SK-MEL-5 (cell line): ENCODE measurements at regions not wholly inside any gene's neighbourhood (a gene's known extent, or its start where the extent isn't known, plus 50 kb on each side); places are given as distances from the start of the nearest gene placed in this dataset.
"Not testable (repeated sequence)": the region's sequence is repeated elsewhere in the genome, so short reads cannot be mapped to it uniquely, and the experiment has no call there.

ENCODE experiments used
- DNase-seq: peaks from one replicate; pipeline ENCODE4 v3.0.0-alpha.2; 2016; ENCODE audit warnings: low read depth, low spot score
- in situ Hi-C: cut with HindIII; loops from 2 replicates; pipeline ENCODE4 v1.10.0; 2016; ENCODE audit warnings: low sequenced_read_pairs, high pct_unique_total_duplicates, low pct_unique_long_range_greater_than_20kb

DNA sequence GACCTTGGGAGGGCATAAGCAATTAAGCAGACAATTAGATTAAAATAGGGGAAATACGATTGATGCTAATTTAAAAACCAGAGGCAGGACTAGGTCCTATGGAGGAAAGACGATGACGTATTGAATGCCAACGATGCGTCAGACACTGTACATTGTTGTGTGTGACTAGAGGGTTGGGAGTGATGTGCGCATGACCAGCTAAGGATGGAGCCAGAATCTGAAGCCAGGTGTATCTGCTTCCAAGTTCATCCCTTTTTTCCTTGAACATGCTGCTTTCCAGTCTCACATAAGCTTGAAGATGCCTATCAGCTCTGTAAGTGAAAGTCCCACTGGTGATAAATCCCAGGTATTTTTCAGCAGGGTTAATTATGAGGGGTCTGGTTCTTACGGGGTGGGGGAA, 576.2 kb downstream of the MATN1 start:
- in situ Hi-C loops, result no loop called here
- DNase-seq, result no peak

DNA sequence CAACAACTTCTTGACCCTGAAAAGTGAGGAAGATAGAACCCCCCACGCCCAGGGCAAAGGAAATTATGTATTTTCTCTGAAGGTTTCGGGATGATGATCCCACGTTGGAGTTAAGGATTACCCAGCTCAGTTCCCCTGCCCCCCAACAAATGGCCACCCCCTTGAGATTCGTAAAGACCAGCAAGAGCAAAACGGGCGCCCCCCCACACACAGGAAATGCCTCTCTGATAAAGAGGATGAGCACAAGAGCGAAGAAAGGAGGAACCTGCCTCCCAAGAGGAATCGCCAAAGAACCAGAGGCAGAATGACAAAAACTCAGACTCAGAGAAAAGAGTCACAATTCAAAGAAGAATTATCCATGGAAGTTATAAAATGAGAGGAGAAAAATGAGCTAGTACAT, 576.9 kb downstream of the MATN1 start:
- in situ Hi-C loops, result no loop called here

DNA sequence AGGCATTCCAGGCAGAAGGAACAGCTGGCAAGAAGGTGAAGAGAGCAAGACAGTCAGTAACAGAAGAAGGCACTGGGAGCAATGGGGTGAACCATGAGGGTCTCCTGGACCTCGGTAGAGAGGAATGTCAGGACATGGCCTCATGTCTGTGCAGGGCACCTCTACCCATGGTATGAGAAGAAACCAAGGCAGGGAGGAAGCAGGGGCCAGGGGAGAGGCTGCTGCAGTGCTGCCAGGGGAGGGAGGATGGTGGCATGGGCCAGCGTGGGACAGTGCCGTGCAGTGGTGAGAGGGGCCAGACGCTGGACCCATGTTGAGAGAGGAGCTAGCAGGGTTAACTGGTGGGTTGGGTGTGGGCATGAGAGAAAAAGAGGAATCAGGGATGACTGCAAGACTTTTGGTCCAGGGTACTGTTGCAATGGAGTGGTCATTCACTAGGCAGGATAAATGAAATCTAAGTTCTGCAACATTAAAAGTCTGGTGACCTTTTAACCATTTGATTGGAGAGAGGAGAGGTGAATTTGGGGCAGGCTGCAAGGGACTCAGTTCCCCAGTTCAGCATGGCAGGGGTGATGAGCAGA, 577.6 kb downstream of the MATN1 start:
- in situ Hi-C loops, result no loop called here
- no peak for DNase-seq

More for the DNA sequence above, 576.9 kb downstream of the MATN1 start:
- DNase-seq, result no peak

DNA sequence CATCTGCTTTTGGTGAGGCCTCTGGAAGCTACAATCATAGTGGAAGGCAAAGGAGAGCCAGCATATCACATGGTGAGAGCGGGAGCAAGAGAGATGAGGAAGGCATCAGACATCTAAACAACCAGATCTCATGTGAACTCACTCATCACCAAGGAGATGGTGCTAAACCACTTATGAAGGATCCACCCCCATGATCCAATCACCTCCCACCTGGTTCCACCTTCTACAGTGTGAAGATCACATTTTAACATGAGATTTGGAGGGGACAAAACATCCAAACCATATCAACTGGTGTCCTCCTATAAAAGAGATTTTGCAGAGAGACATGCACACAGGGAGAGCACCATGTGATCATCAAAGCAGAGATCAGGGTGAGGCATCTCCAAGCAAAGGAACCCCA, 578.6 kb downstream of the MATN1 start:
- in situ Hi-C loops, result no loop called here
- DNase-seq, result no peak

DNA sequence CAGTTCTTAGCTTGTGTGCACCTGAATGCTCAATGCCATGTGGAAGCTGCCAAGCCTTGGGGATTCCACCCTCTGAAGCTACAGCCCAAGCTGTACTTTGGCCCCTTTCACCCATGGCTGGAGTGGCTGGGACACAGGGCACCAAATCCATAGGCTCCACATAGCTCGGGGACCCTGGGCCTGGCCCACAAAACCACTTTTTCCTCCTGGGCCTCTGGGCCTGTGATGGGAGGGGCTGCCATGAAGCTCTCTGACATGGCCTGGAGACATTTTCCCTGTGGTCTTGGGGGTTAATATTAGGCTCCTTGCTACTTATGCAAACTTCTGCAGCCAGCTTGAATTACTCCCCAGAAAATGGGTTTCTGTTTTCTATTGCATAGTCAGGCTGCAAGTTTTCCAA, 579.9 kb downstream of the MATN1 start:
- no peak for DNase-seq
- in situ Hi-C loops, result no loop called here

DNA sequence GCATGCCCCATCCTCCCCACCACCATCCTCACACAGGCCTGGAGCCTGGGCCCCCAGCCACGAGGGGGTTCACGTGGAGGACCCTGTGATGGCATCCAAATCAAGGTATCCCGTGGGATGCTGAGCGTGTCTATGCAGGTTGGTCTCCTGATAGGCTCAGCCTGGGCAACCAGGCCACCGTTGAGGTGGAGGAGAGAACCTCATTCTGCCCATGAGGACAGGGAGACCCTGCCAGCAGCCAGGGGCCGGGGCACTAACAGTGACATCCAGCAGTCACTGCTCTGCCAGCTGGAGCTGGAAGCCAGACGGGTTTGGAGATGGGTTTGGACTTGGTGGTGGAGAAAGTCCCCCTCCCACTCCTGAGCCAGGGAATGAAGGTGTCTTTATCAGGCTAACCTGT, 582.8 kb downstream of the MATN1 start:
- no peak for DNase-seq
- in situ Hi-C loops, result no loop called here

DNA sequence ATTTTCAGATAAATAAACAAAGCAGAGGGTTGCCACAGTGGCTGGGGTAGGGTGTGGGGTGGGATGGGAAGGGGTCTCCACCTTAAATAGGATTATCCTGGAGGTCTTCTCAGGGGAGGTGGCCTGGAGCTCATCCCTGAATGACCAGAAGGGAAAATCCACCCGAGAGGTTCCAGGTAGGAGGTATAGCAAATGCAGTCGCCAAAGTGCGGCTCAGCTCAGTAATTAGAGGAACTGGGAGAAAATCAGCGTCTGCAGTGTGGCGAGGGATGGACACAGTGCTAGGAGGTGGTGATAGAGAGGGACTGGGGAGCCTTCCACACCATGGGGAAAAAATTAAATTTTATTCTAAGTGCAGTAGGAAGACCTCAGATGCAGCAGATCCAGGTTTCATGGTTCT, 584.5 kb downstream of the MATN1 start:
- no peak for DNase-seq
- in situ Hi-C loops, result no loop called here

DNA sequence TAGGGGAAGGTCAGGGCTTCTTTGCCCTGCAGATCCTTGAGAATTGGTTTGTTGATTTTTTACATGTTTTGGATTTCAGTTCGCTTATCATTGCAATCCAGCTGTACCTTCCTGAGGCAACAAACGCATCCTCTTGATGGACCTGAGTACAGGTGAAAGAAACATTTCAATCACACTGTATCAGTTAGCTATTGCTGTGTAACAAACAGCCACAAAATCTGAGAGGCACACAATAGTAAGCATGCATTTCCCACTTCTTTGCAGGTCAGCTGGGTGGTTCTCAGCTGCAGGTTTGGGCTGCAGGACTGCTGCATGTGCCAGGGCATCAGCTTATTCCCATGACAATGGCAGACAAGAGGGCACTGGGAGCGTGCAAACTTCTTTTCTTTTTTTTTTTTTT, 586.4 kb downstream of the MATN1 start:
- in situ Hi-C loops, result no loop called here
- no peak for DNase-seq

DNA sequence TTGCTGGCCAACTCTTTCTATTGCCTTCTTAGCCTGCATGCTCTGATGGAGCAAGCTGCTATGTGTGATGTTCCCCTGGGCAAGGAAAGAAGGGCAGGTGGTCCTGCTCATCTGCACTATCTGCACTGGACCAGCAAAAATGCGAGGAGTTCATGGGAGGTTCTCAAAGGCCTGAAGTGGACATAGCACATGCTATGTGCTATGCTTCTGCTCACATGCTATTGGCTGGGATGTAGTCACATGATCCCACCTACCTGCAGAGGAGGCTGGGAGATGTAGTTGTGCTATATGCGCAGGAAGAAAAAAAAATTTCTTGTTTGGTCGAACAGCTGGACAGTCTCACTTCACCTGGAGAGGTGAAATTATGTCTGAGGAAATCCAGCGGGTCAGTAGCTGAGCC, 587.7 kb downstream of the MATN1 start:
- peak; percentile 26 for DNase-seq
- in situ Hi-C loops, result no loop called here

DNA sequence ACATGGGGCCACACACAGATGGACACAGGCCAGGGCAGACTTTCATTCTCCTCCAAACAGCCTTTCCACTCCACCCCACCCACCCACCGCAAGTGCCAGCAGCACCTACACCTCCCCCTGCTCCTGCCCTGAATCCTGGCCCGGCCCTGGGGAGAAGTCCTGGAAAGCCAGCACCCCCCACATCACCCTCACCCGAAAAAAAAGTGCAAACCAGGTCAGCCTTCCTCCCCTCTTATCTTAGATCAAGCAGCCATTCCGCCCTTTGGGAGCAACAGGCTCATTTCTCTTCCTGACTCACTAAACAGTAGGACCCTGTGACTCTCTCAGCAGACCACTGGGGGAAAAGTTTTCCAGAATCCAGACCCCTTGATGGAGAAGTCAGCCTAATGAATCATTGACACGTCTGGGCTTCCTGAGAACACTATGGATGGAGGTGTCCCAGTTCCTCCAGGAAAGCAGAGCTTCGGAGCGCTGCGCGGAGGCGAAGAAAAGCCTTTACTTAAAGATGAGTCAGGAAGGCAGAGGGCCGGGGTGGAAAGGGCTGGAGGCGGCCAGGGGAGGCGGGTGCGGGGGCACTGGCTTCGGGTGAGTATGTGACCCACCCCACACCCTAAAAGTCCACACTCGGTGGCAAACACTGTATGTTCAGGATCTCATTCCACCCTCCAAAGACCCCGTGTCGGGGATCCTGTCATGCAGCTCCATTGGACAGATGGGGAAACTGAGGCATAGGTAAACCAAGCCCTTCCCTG, 588.7 kb downstream of the MATN1 start:
- in situ Hi-C loops, result no loop called here

DNA sequence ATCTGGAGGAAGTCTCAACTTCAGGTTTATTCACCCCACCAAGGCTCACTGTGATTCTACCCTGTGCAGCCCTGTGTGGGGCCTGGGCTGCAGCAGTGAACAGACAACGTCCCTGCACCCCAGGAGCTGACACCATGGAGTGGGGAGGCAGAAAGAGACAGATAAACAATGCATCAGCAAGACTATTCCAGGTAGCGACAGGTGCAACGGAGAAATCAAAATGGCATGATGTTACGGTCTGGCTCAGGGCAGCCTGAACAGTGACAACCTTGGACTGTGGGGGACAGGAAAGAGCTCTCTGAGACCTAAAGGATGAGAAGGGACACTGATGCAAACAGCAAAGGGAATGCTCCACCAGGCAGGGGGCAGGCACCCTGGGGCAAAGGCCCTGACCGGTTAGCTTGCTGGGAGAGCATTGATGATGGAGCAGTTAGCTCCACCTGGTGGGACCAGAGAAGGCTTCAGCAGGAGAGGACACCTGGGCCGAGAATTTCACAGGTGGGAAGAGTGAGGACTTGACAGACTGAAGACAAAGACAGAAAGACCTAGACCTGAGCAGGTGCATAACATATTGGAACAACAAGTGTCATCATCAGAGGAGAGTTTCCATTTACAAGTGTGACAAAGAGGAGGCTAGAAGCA, 589.9 kb downstream of the MATN1 start:
- no peak for DNase-seq
- in situ Hi-C loops, result no loop called here

More for the DNA sequence above, 588.7 kb downstream of the MATN1 start:
- DNase-seq, result no peak

DNA sequence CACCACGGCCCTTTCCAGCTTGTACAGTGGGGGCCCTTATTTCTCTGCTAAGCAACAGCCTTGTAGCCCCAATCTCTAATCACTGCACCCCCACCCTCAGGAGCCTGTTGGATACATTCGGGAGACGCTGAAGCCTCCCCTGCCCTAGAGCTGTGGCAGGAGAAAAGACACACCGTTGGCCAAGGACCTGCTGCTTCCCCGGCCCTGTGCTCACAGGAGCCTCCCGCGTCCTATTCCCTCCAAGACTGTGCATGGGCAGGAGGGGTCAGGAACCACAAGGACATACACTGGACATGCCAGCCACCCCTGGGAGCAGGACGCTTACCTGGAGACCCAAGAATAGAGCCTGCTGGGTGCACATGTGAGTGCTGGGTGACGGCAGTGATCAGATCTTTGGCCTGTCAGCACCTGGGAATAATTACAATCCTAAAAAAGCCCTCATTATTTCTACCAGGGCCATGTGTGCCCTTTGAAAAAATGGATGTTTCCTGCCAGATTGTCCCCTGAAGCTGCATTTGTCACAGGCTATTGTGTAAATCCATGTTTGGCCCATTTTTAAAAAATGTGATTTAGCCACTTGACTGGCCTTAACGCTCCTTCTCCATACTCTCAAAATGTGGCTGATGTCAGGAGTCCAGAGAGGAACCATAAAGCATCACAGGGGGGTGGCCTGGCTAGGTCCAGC, 590.6 kb downstream of the MATN1 start:
- no peak for DNase-seq

DNA sequence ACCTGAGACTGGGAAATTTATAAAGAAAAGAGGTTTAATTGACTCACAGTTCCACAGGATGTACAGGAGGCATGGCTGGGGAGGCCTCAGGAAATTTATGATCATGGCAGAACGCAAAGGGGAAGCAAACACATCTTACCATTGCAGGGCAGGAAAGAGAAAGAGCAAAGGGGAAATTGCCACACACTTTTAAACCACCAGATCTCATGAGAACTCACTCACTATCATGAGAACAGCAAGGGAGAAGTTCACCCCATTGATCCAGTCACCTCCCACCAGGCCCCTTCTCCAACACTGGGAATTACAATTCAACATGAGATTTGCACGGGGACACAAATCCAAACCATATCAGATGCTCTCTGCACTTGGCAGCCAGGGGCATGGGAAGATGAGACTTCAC, 592.8 kb downstream of the MATN1 start:
- in situ Hi-C loops, result not testable (repeated sequence)

More for the DNA sequence above, 590.6 kb downstream of the MATN1 start:
- in situ Hi-C loops, result no loop called here

DNA sequence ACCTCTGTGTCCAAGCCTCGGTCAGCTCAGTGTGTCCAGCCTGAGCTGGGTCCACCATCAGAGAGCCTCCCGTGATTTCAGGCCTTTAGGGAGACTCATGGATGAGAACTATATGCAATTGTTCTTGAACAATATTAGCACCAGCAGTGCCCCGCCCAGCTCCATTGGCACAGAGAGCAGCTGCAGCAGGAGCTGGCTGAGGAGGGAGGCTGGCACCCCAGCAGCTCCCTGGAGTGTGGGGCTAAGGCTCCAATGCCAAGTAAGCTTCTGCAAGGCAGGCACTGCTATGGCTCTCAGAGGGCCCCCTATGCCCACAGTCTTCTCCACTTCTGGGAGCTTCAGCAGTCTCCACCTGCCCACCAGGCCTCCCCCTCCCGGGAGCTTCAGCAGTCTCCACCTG, 593.3 kb downstream of the MATN1 start:
- in situ Hi-C loops, result no loop called here

More for the DNA sequence above, 592.8 kb downstream of the MATN1 start:
- not testable (repeated sequence) for DNase-seq

DNA sequence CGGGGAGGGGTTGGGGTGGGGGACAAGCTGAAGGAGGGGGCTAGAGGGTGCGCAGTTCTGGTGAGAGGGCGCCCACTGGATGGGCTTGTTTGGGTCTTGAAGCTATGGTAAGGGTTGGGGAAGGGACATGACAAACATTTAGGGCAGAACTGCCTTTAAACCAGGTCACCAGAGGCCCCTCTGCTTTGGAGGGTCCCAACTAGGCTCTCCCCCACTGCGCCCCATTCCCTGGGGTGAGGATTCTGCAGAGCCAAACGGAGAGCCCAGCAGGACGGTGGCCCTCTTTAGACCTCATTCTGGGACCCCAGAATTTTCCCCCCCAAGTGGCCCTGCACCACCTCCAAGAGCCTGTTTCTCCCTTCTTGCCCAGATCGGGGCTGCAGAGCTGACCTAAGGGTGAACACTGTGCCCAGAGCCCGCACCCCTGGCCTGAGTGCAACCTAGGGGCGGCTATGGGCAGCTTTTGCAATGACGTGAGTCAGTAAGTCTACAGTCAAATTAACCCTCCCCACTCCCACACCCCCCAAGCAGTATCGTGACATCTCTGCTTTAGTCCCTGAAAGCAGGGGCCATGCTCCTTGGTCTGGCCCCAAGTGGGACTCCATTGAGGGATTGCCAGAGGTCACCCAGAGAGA, 593.8 kb downstream of the MATN1 start:
- in situ Hi-C loops, result no loop called here
- no peak for DNase-seq

More for the DNA sequence above, 593.3 kb downstream of the MATN1 start:
- DNase-seq, result no peak

DNA sequence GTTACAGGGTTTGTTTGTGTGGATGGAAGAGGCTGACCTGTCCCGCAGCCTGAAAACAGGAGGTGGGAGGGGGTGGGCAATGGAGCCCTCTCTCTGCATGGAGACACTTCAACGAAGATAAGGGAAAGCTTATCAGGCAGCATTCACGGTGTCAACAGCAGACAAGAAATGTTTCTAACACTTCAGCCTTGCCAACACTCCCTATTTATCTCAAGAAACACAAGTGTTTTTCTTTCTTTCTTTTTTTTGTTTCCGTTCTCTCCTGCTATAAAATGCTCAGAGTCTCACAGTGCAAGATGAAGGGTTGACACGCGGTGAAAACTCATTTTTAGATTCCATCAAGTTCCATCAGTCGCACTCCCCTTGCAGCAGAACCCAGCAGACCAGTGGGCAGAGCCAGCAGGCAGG, 594.4 kb downstream of the MATN1 start:
- DNase-seq, result no peak
- in situ Hi-C loops, result no loop called here

DNA sequence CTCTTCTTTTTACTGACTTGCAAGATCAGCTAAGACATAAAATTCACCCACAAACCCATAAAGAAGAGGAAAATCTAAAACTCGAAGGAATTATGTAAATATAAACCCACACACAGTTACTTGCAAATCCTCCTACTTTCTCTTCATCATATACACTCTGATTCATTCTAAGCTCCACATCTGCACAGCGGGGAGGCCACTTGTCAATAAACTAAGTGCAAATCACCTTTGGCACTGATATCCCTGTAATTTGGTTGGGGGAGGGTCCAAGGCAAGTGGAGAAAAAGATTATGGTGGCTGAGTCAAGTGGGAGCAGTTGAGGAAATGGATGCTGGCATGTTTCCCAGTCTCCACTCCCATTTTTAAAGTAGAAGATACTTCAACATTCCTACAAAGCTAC, 596.5 kb downstream of the MATN1 start:
- no peak for DNase-seq
- in situ Hi-C loops, result no loop called here

DNA sequence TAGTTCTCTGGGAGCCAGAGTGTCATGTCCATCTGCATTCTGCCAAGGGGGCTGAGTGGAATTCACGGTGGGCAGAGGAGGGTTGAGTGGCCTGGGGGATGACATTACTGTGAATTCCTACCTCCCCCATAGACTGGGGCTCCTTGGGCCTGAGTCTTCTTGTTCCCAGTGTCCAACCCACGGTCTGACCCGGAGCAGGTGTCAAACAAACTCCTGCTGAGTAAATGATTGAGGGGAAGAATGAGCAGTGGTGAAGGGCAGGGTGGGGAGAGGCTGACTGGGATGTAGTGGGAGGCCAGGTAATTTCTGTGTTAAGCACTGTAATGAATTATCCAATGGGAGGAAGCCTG, 597.6 kb downstream of the MATN1 start:
- DNase-seq, result no peak
- in situ Hi-C loops, result no loop called here
